Stimulated activated naive CD8-positive, alpha-beta T cell treated with anti-CD3 and anti-CD28 coated beads, Interleukin-15, Interleukin-2, amounts not matched to agents 100 U/mL and 50 U/mL, for 24 hours (primary cell): ENCODE measurements at regions not wholly inside any gene's neighbourhood (a gene's known extent, or its start where the extent isn't known, plus 50 kb on each side); places are given as distances from the start of the nearest gene placed in this dataset.
"Not testable (repeated sequence)": the region's sequence is repeated elsewhere in the genome, so short reads cannot be mapped to it uniquely, and the experiment has no call there.

ENCODE experiments used
- ATAC-seq: fragments of 150-1000 bp; cut with Tn5 transposase; one replicate; pipeline ENCODE4 v1.10.0; 2021
- DNase-seq: peaks from one replicate; pipeline ENCODE4 v3.0.0; 2021

GRCh38 chr10:64115908-64116643, 594.9 kb downstream of the REEP3 start:
- DNase-seq, result no peak
- no peak for ATAC-seq

GRCh38 chr10:64116707-64117106, 595.5 kb downstream of the REEP3 start:
- ATAC-seq, result no peak
- DNase-seq, result no peak

- DNase-seq (no peak), ATAC-seq (no peak)
These were observed 597.5 kb downstream of the REEP3 start for GRCh38 chr10:64118736-64119135.

GRCh38 chr10:64120301-64120980, 599.2 kb downstream of the REEP3 start:
- DNase-seq, ATAC-seq: not testable (repeated sequence)

GRCh38 chr10:64130152-64130551, 609.0 kb downstream of the REEP3 start:
- ATAC-seq (no peak), DNase-seq (no peak)

- ATAC-seq, result no peak
- DNase-seq, result no peak
These were observed 613.5 kb downstream of the REEP3 start for GRCh38 chr10:64134676-64135075.

GRCh38 chr10:64142395-64142794, 621.2 kb downstream of the REEP3 start:
- ATAC-seq (no peak), DNase-seq (no peak)

- no peak for DNase-seq
- ATAC-seq, result no peak
These were observed 627.4 kb downstream of the REEP3 start for GRCh38 chr10:64148607-64149006.

- DNase-seq (no peak), ATAC-seq (no peak)
These were observed 635.0 kb downstream of the REEP3 start for GRCh38 chr10:64156166-64156565.

- DNase-seq (no peak), ATAC-seq (no peak)
These were observed 637.4 kb downstream of the REEP3 start for GRCh38 chr10:64158551-64158950.

GRCh38 chr10:64159910-64160872, 639.0 kb downstream of the REEP3 start:
- DNase-seq, result no peak
- ATAC-seq, result no peak

- ATAC-seq (no peak), DNase-seq (no peak)
These were observed 649.6 kb downstream of the REEP3 start for GRCh38 chr10:64170791-64171190.

GRCh38 chr10:64173826-64174225, 652.6 kb downstream of the REEP3 start:
- ATAC-seq (no peak), DNase-seq (no peak)

- ATAC-seq, result no peak
- DNase-seq, result no peak
These were observed 653.6 kb downstream of the REEP3 start for GRCh38 chr10:64174666-64175255.

- DNase-seq, result no peak
- ATAC-seq, result no peak
These were observed 654.2 kb downstream of the REEP3 start for GRCh38 chr10:64175271-64175962.

GRCh38 chr10:64182671-64183070, 661.5 kb downstream of the REEP3 start:
- no peak for DNase-seq
- no peak for ATAC-seq

- ATAC-seq, result no peak
- DNase-seq, result no peak
These were observed 670.1 kb downstream of the REEP3 start for GRCh38 chr10:64191286-64191685.

- DNase-seq (no peak), ATAC-seq (no peak)
These were observed 675.6 kb downstream of the REEP3 start for GRCh38 chr10:64196638-64197315.

GRCh38 chr10:64201936-64202335, 680.7 kb downstream of the REEP3 start:
- no peak for DNase-seq
- ATAC-seq, result no peak

GRCh38 chr10:64204504-64204903, 683.3 kb downstream of the REEP3 start:
- not testable (repeated sequence) for ATAC-seq, DNase-seq

- no peak for DNase-seq
These were observed 685.2 kb downstream of the REEP3 start for GRCh38 chr10:64206409-64206808.

More at GRCh38 chr10:64206409-64206808, 685.2 kb downstream of the REEP3 start:
- no peak for ATAC-seq
